BJ (cell line): ENCODE measurements at regions not wholly inside any gene's neighbourhood (a gene's known extent, or its start where the extent isn't known, plus 50 kb on each side); places are given as distances from the start of the nearest gene placed in this dataset.

Experiments
- CTCF ChIA-PET: fragments of 350-600 bp; formaldehyde crosslinking; extraction: SDS; loops from one replicate; lab custom pipeline; 2021; ENCODE audit warnings: antibody characterized with exemption, inconsistent platforms; lab: Yijun Ruan, JAX
- POLR2A ChIA-PET: fragments of 300-600 bp; sonication (Branson Sonifier 250); formaldehyde crosslinking; extraction: SDS; loops from one replicate; lab custom pipeline; 2021; ENCODE audit warnings: antibody characterized with exemption; lab: Charles Lee
- DNase-seq: peaks from one replicate; pipeline ENCODE4 v3.0.0-alpha.2; 2011; ENCODE audit warnings: low read depth
- H3K27me3 ChIP-seq: 2 replicates; pipeline ENCODE4 v1.6.0; 2011; ENCODE audit warnings: low read length; ENCODE audit not compliant: control insufficient read depth, insufficient read depth
- H3K36me3 ChIP-seq: 2 replicates; pipeline ENCODE4 v1.5.1; 2011; ENCODE audit warnings: low read length; ENCODE audit not compliant: control insufficient read depth, insufficient read depth
- H3K4me3 ChIP-seq: 2 replicates; pipeline ENCODE4 v1.5.1; 2011; ENCODE audit warnings: low read depth, mild to moderate bottlenecking, control low read depth, low read length
- TF ChIP-seq, protein P1 (sequence below): IDR thresholded peaks from 2 replicates; pipeline ENCODE4 v1.5.1; 2011; ENCODE audit warnings: low read depth, mild to moderate bottlenecking, control low read depth, inconsistent platforms, low read length, moderate library complexity; ENCODE audit not compliant: insufficient read depth

DNA sequence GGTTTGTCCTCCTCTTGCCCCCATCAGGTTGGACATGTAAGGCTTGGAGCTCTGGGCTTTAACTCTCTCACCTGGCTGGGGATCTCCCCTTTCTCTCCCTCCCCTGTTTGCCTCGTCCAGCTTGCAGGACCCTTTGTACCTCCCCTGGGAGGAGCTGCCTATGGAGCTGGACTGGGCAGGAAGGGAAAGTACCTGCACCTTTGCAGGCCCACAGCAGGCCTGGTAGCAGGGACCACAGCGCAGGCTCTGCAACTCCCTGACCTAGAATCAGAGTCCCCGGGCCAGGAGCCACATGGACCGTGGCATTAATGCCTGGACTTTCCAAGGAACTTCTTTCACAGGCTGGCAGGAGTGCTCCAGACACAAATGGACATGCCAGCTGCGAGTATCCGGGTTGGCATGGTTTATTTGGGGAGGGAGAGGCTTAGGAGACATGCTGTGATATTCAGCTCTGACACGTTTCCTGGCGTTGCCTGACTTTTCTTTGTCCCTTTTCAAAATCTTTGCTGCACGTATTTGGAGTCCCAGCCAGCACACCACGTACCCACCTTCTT lies 268.5 kb upstream of the EXOC2 start:
- Histone ChIP-seq H3K4me3 (no peak overlapping the region), H3K27me3 (no peaks in the 10 kb centered on the region), H3K36me3 (no peaks in the 10 kb centered on the region)
- ChIA-PET POLR2A (no interaction called here), CTCF (interaction anchor here (0.8 kb wide), 1 partner anchor 70 kb away, joined by 3 read pairs; no protein-coding TSS in a partner anchor)
- TF ChIP-seq, protein P1, sequence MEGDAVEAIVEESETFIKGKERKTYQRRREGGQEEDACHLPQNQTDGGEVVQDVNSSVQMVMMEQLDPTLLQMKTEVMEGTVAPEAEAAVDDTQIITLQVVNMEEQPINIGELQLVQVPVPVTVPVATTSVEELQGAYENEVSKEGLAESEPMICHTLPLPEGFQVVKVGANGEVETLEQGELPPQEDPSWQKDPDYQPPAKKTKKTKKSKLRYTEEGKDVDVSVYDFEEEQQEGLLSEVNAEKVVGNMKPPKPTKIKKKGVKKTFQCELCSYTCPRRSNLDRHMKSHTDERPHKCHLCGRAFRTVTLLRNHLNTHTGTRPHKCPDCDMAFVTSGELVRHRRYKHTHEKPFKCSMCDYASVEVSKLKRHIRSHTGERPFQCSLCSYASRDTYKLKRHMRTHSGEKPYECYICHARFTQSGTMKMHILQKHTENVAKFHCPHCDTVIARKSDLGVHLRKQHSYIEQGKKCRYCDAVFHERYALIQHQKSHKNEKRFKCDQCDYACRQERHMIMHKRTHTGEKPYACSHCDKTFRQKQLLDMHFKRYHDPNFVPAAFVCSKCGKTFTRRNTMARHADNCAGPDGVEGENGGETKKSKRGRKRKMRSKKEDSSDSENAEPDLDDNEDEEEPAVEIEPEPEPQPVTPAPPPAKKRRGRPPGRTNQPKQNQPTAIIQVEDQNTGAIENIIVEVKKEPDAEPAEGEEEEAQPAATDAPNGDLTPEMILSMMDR = no peak
- DNase-seq = no peak

DNA sequence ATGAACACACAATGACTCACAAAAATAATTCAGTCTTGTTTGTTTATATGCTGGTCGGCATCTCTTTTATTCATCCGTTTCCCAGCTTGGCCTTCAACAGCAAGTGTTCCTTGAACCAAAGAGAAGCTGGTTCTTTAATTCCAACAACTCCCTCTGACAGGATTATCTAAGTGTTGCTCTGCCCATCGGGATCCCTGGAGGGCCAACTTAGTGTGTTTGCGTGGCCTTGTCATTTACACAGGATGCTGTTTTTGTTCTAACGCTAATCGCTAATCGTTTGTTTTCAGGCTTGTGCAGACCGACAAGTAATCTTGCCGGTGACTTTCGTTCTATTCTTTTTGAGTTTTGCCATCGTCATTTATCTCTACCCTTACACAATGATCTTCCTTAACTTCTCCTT lies 267.4 kb upstream of the EXOC2 start:
- Histone ChIP-seq H3K27me3 (no peaks in the 10 kb centered on the region), H3K4me3 (no peak overlapping the region), H3K36me3 (no peaks in the 10 kb centered on the region)
- no peak for DNase-seq
- ChIA-PET CTCF (interaction anchor here (0.6 to 0.8 kb wide), 2 partner anchors 133 to 330 kb away, joined by 3 to 7 read pairs; no protein-coding TSS in a partner anchor), POLR2A (no interaction called here)
- TF ChIP-seq, protein P1 = no peak

DNA sequence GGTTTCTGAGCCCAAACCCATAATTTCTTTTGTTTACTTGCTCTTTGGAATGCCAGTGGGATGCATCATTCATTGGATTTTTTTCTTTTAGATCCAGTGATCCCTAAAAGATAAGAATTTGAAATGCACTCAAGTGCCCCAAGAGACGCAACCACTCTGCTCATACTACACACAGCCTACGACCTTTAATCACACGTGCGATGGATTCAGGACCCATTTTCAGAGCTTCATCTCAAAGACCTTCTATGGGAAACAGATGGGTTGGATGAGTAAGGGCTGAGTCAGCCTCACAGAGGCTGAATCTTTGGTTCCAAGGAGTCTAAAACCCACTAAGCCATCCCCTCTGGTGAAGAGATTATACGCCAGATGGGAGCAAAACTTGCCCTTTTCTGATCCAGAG lies 265.5 kb upstream of the EXOC2 start:
- POLR2A ChIA-PET = no interaction called here
- H3K4me3 ChIP-seq = no peak overlapping the region
- H3K36me3 ChIP-seq = no peaks in the 10 kb centered on the region
- CTCF ChIA-PET = interaction anchor here (1.0 kb wide), 1 partner anchor 438 kb away, joined by 3 read pairs; no protein-coding TSS in a partner anchor
- TF ChIP-seq, protein P1 = no peak
- no peaks in the 10 kb centered on the region for H3K27me3 ChIP-seq
- peak; percentile 90 for DNase-seq

DNA sequence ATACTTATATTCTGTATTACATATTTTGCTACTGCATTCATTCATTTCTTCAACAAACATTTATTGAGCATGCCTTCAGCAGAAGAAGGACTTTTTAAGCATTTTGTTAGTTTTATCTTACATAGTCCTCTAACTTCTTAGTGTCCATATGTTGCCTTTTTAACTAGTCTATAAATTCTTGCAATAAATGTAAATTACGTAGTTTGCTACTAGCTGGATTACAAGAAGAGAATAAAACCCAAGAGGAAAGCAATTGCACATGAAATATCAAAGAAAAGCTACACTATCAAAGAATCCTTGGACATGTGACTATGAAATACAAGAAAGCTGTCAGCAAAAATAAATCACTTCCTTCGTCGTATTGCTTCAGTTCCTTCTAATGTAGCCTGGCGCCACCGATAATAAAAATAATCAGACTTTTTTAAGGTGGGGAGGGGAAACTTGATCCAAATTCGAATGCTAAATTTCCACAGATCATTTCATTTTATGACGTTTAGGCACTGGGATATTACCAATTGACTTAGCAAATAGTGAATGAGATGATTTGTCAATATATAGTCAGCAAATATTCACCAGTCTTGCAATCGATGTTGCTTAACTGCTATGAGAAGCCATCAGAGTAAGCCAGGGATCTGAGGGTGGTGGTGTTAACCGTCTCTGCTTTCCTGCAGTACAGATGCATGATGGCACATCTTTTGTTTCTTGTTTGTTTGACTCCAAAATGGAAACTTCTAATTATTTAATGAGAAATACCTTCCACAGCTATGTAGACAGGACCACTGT lies 258.7 kb upstream of the EXOC2 start:
- no peak overlapping the region for H3K4me3 ChIP-seq
- TF ChIP-seq, protein P1 = no peak
- ChIA-PET POLR2A (no interaction called here), CTCF (interaction anchor here (0.6 to 0.7 kb wide), 3 partner anchors 15 to 81 kb away, joined by 3 to 4 read pairs (median 3); no protein-coding TSS in a partner anchor)
- no peak for DNase-seq
- H3K27me3 ChIP-seq = no peaks in the 10 kb centered on the region
- no peaks in the 10 kb centered on the region for H3K36me3 ChIP-seq

DNA sequence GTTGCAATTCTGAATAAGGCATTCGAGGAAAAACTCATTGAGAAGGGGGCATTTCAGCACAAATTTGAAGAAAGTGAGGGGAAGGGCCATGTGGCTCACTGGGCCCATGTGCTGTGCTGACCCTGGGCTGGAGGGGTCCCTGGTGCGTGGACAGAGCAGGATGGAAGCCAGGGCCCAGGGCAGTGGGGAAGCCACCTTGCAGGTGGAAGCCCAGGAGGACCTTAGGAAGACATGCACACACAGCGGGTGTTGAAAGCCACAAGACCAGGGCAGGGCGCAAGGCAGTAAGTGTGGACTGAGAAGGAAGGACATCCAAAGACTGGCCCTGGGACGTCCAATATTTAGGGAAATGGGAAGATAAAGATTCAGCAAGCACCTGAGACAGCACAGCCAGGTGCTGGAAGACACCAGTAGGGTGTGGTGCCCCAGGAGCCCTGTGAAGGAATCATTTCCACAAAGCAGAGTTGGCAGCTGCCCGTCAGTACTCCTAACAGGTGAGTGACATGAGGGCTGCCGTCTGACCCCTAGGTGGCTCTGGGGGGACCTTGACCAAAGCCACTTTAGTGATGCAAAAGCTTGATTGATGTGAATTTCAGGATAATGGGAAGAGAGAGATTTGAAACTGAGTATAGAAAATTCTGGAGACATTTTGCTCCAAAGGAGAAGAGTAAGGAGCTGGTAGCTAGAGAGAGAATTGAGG lies 254.4 kb upstream of the EXOC2 start:
- Histone ChIP-seq H3K27me3 (no peaks in the 10 kb centered on the region), H3K4me3 (no peak overlapping the region), H3K36me3 (no peaks in the 10 kb centered on the region)
- CTCF ChIA-PET = no interaction called here
- POLR2A ChIA-PET = no interaction called here
- DNase-seq = no peak
- TF ChIP-seq, protein P1 = no peak
